GM21723 (cell line): ENCODE measurements at regions not wholly inside any gene's neighbourhood (a gene's known extent, or its start where the extent isn't known, plus 50 kb on each side); places are given as distances from the start of the nearest gene placed in this dataset.
"Not testable (repeated sequence)": the region's sequence is repeated elsewhere in the genome, so short reads cannot be mapped to it uniquely, and the experiment has no call there.

Experiments used
- ATAC-seq: cut with Tn5 transposase; IDR thresholded peaks from one replicate; pipeline ENCODE4 v1.9.1; 2021; ENCODE audit warnings: mild to moderate bottlenecking, moderate library complexity; ENCODE audit not compliant: unreplicated experiment

DNA sequence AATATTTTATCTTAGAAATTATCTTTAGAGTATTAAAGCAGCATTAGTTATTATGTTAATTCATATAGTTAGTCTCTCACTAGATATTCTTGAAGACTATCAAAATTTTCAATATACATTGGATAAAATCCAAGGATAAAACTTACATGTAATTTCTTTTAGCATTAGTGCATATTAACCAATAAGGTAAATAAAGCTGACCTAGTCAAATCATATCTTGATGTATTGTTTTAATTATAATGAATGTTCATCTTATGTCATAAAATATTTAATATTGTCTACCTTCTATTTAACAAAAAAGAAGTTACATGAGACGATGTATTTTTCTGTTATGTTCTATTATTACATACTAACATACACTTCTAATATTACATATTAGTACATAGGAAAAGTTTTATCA lies 301.7 kb upstream of the DAB2 start:
- ATAC-seq = no peak

DNA sequence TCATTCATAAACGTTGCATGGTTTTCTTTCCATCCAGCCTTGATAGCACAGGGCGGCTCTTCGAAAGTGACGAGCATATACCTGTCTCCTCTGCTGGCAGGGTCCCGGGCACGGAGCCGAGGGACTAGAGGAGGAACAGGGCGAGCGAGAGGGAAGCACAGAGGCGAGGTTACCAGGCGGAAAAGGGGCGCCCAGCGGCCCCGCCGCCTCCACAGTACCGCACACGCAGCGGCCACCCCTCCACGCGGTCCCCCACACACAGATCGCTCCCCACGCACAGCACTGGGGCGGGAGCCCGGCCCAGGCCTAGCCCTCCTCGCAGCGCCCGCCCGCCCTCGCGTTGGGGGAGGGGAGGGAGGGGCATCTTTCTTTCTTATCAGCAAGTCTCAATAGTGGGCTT lies 296.6 kb upstream of the DAB2 start:
- no peak for ATAC-seq

DNA sequence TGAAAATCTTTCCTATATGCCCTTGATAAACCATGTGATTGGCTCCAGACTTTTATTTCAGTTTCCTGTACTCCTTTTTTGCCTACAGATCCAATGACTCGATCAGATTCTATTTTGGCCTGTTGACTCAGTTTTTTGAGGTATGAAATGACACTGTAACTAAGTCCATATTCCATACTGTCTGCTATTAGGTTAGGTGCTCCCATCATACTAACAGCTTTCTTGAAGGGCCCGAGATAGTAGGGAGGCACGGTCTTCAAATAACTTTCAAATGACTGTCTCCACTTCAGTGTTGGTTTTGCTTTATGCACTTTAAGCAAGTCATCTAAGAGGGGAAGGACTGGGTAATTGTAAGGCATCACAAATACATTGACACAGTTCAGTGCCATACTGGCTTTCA lies 295.4 kb upstream of the DAB2 start:
- ATAC-seq = no peak

DNA sequence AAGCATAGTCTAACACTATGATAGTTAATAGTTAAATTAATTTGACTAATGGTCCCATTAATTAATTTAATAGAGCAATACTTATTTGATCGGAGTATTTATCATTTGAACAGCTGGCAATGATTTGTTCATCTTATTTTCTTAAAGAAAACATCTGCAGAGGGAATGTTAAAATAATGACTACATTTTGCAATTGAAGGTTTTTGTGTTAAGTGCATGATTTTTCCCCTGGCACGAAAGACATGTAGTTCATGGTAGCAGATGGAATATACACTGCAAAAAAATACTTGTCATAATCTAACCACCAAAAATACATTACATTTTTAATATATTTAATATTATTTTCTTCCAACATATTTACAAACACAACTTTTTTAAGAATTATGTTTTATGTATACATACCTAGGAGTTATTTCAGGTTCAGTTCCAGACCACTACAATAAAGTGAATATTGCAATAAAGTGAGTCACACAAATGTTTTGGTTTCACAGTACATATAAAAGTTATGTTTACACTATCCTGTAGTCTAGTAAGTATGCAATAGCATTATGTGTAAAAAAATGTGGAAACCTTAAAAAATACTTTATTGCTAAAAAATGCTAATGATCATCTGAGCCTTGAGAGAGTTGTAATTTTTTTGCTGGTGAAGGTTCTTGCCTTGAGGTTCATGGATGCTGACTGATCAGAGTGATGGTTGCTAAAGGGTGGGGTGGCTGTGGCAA lies 292.6 kb upstream of the DAB2 start:
- no peak for ATAC-seq

DNA sequence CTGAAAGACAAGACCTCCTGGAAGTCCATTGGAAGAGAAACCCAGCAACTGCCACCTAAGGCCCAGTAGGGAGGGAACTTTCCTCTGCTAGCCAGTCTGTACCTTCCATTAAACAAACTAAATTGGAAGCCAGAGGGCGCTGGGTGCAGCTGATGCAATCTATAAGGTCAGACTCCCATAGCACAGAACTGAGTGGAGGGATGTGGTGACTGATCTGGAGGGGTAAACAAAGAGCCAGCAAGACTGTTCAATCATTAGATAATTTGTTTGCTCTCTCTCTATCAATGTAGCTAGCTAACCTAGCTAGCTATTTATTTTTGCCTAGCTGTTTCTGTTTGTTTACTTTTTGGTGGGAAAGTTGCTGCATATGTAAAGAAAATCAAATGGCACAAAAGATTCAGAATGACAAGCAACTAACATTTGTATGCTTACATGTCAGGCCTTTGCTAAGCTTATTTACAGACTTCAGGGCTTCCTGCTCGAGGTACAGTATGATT lies 291.8 kb upstream of the DAB2 start:
- ATAC-seq = peak; percentile 85

DNA sequence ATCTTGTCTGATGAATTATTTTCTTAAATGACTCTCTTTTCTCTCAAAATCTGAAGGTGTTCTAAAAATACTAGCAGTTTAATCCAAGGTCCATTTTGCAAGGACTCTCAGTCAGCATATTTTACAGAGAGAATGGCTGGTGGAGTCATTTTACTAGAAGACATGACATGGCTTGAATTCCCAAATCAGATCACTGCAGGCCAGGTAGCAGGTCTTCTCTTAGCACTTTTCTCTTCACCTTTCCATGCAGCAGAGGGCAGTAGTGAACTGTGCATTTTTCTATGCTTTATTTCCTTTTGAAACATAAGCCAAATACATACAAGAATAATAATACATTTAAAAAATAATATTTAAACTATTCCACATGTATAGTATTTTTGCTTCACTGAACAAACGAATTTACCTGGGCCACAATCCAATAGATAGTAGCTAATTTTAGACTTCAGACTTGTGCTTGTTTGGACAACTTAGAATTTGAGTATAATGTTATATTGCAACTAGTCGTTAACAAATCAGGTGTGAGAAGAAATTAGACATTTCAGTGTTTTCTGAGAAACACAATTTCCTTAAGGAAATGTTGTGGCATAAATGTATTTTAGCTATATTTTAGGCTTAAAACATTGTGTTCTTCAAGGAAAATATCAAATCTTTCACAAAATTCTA lies 289.4 kb upstream of the DAB2 start:
- ATAC-seq = peak; percentile 52

DNA sequence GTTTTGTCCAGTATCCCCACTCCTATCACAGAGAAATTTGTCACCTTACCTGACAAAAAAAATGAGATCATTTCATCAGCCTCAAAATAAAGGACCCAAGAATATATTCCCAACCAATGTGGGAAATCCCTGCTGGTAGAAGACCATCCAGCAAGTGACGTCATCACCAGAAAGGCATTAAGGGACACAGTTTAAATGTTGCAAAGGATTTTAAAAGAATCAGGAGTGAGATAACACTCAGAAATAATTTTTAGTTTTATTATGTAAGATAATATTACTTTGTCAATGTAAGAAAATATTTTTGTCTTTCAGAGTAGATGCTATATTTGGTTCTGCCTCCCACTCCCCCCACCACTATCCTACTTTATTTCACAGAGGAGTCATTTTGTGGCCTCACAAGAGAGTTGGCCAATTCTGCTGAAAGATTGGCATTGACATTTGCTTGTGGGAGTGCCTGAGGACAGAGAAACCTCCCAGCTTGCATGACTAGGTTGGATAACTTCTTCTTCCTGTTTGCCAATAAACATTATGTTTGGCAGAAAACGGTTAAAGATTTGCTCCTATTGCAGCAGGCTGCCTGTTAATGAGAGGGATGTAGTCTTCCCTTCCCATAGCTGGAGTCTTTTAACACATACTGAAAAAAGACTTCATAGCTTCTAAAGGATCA lies 288.6 kb upstream of the DAB2 start:
- no peak for ATAC-seq

DNA sequence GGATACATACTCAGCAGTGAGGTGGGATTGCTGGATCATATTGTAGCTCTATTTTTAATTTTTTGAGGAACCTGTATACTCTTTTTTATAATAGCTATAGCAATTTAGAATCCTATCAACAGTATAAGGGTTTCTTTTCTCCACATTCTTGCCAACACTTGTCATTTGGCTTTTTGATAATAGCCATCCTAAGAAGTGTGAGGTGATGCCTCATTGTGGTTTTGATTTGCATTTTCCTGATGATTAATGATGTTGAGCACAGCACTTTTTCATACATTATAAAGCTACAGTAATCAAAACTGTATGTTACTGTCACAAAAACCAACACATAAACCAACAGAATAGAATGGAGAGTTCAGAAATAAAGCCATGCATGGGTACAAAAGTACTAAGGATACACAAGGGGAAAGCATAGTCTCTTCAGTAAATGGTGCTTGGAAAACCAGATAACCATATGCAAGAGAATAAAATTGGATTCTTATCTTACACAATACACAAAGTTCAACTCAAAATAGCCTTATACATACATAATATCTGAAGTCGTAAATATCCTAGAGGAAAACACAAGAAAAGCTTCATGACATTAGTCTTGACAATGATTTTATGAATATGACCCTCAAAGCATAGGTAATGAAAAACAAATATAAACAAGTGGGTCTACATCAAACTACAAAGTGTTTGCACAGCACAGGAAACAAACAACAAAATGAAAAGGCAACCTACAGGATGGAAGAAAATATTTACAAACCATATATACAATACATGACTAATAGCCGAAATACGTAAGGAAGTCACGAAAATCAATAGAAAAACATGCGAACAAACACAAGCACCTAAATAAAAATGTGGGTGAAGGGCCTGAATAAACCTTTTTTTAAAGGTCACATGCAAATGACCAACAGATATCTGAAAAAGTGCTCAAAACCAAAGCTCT lies 287.8 kb upstream of the DAB2 start:
- ATAC-seq = no peak

DNA sequence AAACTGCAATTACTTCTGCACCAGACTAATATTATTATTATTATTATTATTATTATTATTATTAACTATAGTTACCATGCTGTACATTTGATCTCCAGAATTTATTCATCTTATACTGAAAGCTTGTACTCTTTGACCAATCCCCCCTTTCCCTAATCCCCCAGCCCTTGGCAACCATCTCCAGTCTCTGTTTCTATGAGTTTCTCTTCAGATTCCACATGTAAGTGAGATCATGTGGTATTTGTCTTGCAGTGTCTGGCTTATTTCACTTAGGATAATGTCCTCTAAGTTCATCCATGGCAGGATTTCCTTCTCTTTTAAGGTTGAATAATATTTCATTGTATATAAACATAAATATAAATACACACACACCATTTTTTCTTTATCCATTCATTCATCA lies 287.0 kb upstream of the DAB2 start:
- ATAC-seq = no peak

DNA sequence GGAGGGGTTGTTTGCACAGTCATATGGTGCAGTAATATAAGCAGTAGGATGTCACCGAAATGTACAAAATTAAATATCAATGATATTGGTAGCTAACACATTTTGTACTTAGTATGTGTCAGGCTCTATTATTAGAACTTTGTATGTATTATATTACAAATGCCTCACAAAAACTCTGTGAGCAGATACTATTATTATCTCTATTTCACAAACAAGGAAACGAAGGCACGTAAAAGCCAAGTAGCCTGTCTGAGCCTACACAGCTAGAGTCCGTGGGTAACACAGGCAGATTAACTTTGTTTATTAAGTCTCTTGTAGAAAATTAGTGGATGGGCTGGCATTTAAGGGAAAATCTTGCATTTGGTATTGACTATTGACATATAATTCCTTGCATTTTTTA lies 284.3 kb upstream of the DAB2 start:
- ATAC-seq = no peak

DNA sequence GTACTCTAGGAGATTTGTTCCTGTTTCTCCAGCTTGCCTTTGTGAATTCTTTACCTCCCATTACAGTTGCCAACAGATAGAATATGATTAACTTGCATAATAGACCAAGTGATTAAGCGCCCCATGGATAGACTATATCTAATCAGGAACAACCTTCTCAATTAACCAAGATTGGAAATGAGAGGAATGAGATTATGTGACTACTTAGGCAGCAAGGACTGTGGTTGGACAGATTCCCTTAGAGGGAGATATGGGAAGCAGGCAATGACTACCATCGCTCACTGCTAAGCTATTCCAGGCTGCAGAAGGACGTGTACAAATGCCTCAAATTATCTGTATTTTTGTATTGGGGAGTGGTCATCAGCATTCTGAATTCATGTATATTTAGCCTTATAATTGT lies 278.1 kb upstream of the DAB2 start:
- ATAC-seq = no peak

DNA sequence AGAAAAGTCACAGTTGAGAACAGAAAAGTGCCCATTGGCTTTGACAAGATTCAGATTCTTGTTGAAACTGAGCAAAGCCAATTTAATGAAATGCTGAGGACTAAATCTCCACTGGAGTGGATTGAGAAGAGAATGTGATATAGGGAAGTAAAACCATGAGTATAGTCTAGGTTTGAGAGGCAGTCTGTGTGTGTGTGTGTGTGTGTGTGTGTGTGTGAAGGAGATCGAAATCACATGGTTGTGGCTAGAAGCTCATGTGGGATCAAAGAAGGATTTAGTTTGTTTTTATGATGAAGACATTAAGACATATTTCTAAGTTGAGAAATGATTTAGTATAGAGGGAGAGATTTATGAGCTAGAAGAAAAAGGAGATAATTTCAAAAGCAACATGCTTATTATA lies 275.7 kb upstream of the DAB2 start:
- ATAC-seq = no peak

DNA sequence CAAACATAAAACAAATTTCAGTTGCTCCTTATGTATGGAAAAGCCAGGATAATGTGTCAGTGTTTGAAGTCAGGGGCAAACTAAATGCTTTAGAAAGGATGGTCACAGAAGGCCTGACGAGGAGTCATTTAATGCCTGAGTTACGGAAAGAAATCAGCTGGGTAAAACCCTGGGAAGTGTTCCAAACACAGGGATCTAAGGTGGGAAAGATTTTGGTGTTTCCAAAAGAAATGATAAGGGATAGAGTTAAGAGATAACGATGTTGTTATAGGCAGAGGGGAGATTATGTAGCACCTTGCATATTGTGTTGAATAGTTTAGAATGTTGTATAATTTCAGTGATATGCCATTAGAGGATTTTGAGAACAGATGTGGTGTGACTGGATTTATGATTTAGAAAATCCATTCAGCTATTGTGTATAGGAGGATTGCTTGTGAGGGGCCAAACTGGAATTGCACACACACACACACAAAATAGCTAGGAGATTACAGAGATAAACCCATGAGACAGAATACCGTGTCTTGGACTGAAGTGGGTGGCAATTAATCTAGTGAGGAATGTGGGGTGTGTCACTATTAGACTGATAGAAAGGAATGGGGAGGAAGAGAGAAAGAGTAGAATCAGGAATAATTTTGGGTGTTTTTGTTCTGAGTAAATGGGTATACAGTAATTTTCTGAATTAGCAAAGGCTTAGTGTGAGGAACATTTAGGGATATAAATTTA lies 274.2 kb upstream of the DAB2 start:
- ATAC-seq = no peak

DNA sequence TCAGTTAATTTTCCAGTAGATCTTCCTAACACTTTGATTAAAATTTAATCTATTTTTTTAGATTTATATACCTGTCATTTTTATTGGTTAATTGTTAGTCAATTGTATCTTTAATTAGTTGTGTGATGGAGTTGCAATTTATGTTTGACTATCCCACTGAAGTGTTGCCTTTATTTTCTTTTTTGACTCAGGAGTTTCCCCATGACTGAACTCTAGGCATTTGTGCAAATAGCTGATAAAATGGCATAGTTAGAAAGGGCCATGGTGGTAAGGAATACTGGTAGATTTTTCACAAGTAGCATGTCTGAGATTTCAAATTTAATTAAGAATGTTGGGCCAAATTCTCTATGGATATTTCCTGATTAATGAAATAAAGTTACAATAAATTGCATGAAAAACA lies 273.1 kb upstream of the DAB2 start:
- no peak for ATAC-seq

DNA sequence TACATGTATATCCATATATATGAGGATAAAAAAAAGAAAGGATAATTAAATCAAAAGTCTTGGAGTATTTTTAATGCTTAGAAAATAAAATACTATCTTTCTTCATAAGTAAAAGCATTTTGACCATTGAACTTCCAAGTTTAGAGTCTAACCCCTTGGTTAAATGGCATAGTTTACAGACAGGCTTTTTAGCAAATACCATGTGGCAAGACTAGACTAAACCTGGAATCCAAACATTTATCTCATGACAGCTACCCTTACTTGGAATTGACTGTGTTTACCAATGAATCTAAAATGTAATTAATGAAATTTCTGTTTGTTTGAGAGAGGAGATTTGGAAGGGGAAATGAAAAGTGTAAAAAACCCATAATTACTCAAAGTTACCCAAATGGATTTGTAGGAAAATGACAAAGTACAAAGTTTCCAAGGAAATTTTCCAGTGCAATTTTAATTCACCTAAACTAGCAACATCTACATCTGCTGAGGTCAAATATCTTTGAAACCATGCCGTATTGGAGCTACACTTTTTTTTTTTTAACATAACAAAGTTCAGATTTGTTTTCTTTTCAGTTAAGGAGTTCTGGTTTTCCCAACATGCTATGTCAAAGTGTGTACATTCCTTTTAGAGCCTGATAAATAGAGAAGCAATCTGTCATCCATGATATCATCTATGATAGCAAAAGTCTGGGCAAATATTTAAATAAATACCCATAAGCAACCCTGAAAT lies 272.1 kb upstream of the DAB2 start:
- no peak for ATAC-seq

DNA sequence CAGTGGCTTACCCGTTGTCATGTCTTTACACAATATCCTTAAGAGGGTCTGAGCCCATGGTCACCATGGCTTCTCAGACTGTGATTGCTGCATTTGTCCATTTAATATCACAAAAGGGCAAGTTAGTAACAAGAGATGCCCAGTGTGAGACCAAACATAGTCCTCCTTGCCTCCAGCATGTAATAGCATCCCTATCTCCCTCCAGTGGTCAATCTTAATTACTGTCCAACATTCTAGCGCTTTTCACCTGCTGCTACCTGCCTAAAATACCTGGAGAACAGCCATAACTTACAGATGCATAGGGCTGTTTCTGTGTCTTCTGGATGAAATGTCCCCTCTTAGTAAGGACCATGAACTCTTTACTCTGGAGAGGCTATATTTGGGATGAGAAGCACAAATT lies 267.2 kb upstream of the DAB2 start:
- ATAC-seq = no peak

DNA sequence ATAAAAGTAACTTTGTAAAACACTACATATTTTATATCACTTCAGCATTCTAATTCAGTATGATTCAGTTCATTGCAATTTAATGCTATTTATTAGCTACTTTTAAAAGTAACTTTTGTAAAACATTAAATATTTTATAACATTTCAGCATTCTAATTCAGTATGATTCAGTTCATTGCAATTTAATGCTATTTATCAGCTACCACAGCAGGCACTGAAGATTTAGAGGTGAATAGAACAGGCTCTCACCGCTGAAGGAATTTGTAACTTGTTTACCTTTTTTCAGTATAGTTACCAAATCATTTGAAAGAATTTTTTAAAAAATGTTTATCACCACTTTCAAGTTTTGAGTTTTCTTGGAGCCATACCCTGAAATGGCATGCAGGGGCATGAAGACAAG lies 266.4 kb upstream of the DAB2 start:
- no peak for ATAC-seq

DNA sequence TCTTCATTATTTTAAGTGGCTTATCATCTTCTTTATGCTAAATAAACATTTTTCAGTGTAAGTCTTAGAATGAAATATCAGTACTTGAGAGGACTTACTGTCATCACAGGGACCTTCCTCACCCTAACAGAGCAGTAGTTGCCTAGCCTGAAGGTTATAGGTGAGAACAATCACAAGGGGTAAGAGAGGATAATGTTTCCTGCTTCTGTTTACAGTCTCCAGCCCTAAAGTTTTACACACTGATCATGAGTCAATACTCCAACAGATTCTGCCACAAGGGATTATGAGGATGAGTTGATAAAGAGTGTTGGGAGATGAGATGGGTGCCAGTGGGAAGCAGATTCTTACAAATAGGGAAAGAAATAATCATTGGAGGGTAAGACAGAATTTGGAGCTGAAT lies 265.1 kb upstream of the DAB2 start:
- ATAC-seq = no peak

DNA sequence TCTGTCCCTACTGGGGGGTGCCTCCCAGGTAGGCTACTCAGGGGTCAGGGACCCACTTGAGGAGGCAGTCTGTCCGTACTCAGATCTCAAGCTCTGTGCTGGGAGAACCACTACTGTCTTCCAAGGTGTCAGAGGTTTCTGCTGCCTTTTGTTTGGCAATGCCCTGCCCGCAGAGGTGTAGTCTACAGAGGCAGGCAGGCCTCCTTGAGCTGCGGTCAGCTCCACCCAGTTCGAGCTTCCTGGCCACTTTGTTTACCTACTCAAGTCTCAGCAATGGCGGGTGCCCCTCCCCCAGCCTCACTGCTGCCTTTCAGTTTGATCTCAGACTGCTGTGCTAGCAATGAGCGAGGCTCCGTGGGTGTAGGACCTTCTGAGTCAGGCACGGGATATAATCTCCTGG lies 263.1 kb upstream of the DAB2 start:
- not testable (repeated sequence) for ATAC-seq

DNA sequence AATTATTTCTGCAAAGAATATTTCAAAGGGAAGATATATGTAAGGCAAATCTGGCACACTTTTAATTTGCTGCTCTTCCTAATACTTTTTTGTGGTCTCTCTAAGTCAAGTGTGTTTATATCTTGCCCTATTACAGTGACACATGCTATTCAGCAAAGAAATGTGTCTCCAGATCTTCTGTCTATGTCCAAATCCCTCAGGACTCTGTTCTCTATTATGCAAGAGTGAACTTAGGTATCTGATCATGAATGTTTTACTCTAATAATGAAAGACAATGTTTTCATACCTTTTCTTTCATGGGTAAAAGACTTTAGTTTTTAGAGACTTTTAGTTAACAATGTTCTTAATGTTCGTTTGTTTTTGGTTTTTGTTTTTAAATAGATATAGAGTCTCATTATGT lies 255.4 kb upstream of the DAB2 start:
- no peak for ATAC-seq
